H9 (cell line): ENCODE measurements at regions not wholly inside any gene's neighbourhood (a gene's known extent, or its start where the extent isn't known, plus 50 kb on each side); places are given as distances from the start of the nearest gene placed in this dataset.

Experiments
- DNase-seq: peaks from one replicate; pipeline ENCODE4 v3.0.0-alpha.2; 2017
- H2AFZ ChIP-seq: one replicate; pipeline ENCODE4 v1.6.1; 2013; ENCODE audit warnings: mild to moderate bottlenecking, low read length, control low read depth, moderate library complexity
- H2AK5ac ChIP-seq: 2 replicates; pipeline ENCODE4 v1.6.1; 2013; ENCODE audit warnings: low read length, control low read depth, mixed read lengths; ENCODE audit not compliant: insufficient read length
- H2BK120ac ChIP-seq: one replicate; pipeline ENCODE4 v1.6.1; 2013; ENCODE audit warnings: low read depth, mild to moderate bottlenecking, low read length, control low read depth, inconsistent platforms; ENCODE audit not compliant: poor library complexity, severe bottlenecking
- H2BK12ac ChIP-seq: 2 replicates; pipeline ENCODE4 v1.6.1; 2013; ENCODE audit warnings: low read length, control low read depth, mixed read lengths, low read depth; ENCODE audit not compliant: insufficient read length
- H2BK15ac ChIP-seq: 2 replicates; pipeline ENCODE4 v1.6.1; 2013; ENCODE audit warnings: low read depth, low read length, control low read depth
- H2BK20ac ChIP-seq: one replicate; pipeline ENCODE4 v1.6.1; 2013; ENCODE audit warnings: low read depth, mild to moderate bottlenecking, low read length, control low read depth, inconsistent platforms; ENCODE audit not compliant: poor library complexity, severe bottlenecking
- H2BK5ac ChIP-seq: 2 replicates; pipeline ENCODE4 v1.6.1; 2013; ENCODE audit warnings: low read length, control low read depth, mixed read lengths; ENCODE audit not compliant: insufficient read length
- H3K14ac ChIP-seq: 2 replicates; pipeline ENCODE4 v1.6.1; 2013; ENCODE audit warnings: low read length, control low read depth; ENCODE audit not compliant: insufficient read depth
- H3K18ac ChIP-seq: 2 replicates; pipeline ENCODE4 v1.6.1; 2013; ENCODE audit warnings: low read depth, mild to moderate bottlenecking, mixed read lengths, low read length, control low read depth; ENCODE audit not compliant: insufficient read length
- H3K23ac ChIP-seq: 2 replicates; pipeline ENCODE4 v1.6.1; 2013; ENCODE audit warnings: low read length, control low read depth, mixed read lengths, low read depth; ENCODE audit not compliant: insufficient read length
- H3K23me2 ChIP-seq: 2 replicates; pipeline ENCODE4 v1.6.1; 2013; ENCODE audit warnings: low read depth, mild to moderate bottlenecking, mixed read lengths, low read length, control low read depth; ENCODE audit not compliant: insufficient read length, poor library complexity, severe bottlenecking
- H3K27ac ChIP-seq: 2 replicates; pipeline ENCODE4 v1.5.1; 2013; ENCODE audit warnings: low read length, control low read depth, mixed read lengths, low read depth; ENCODE audit not compliant: insufficient read length
- H3K27me3 ChIP-seq: 2 replicates; pipeline ENCODE4 v1.6.1; 2013; ENCODE audit warnings: low read length, control low read depth, inconsistent platforms; ENCODE audit not compliant: insufficient read depth
- H3K4ac ChIP-seq: 2 replicates; pipeline ENCODE4 v1.6.1; 2013; ENCODE audit warnings: low read depth, mild to moderate bottlenecking, control low read depth, inconsistent platforms, low read length, moderate library complexity
- H3K4me1 ChIP-seq: 2 replicates; pipeline ENCODE4 v1.6.1; 2013; ENCODE audit warnings: low read length, control low read depth, inconsistent platforms; ENCODE audit not compliant: insufficient read depth
- H3K4me2 ChIP-seq: 2 replicates; pipeline ENCODE4 v1.6.1; 2013; ENCODE audit warnings: low read length, control low read depth, mixed read lengths; ENCODE audit not compliant: insufficient read length, insufficient read depth
- H3K56ac ChIP-seq: 2 replicates; pipeline ENCODE4 v1.6.1; 2013; ENCODE audit warnings: low read depth, mild to moderate bottlenecking, mixed read lengths, low read length, control low read depth; ENCODE audit not compliant: insufficient read length
- H3K79me1 ChIP-seq: 2 replicates; pipeline ENCODE4 v1.6.1; 2013; ENCODE audit warnings: low read depth, mild to moderate bottlenecking, moderate library complexity, low read length, control low read depth, inconsistent platforms; ENCODE audit not compliant: insufficient read depth, poor library complexity, severe bottlenecking
- H3K79me2 ChIP-seq: 2 replicates; pipeline ENCODE4 v1.6.1; 2013; ENCODE audit warnings: low read length, control low read depth, inconsistent platforms; ENCODE audit not compliant: insufficient read depth
- H3K9ac ChIP-seq: 2 replicates; pipeline ENCODE4 v1.6.1; 2013; ENCODE audit warnings: low read length, control low read depth, mixed read lengths; ENCODE audit not compliant: insufficient read length; ENCODE audit errors: extremely low read depth
- H3K9me3 ChIP-seq: one replicate; pipeline ENCODE4 v1.6.1; 2013; ENCODE audit warnings: low read depth, low read length, inconsistent platforms; ENCODE audit not compliant: control insufficient read depth
- H3T11ph ChIP-seq: one replicate; pipeline ENCODE4 v1.6.1; 2013; ENCODE audit warnings: mild to moderate bottlenecking, low read length, control low read depth, inconsistent platforms
- H4K20me1 ChIP-seq: one replicate; pipeline ENCODE4 v1.6.1; 2013; ENCODE audit not compliant: control insufficient read depth, insufficient read length, insufficient read depth
- H4K5ac ChIP-seq: 2 replicates; pipeline ENCODE4 v1.6.1; 2013; ENCODE audit warnings: low read depth, mild to moderate bottlenecking, mixed read lengths, low read length, control low read depth; ENCODE audit not compliant: insufficient read length
- H4K8ac ChIP-seq: replicated peaks from 2 replicates; pipeline ENCODE4 v1.6.1; 2013; ENCODE audit warnings: low read length, control low read depth, mixed read lengths, low read depth; ENCODE audit not compliant: insufficient read length
- H4K91ac ChIP-seq: 2 replicates; pipeline ENCODE4 v1.6.1; 2013; ENCODE audit warnings: low read depth, mild to moderate bottlenecking, moderate library complexity, mixed read lengths, low read length, control low read depth; ENCODE audit not compliant: insufficient read length
- H3K27ac Mint-ChIP-seq, 3 experiments: 2 replicates in 2 of 3; 3 replicates in 1 of 3; pipeline ENCODE4 v1.8.0; 2020 to 2021; ENCODE audit warnings: mixed read lengths in 3 of 3, mild to moderate bottlenecking in 1 of 3, moderate library complexity in 1 of 3
- H3K27me3 Mint-ChIP-seq: 2 replicates; pipeline ENCODE4 v1.8.0; 2021; ENCODE audit warnings: low read depth, mild to moderate bottlenecking, moderate library complexity, mixed read lengths
- H3K36me3 Mint-ChIP-seq, 3 experiments: 2 replicates in 2 of 3; 3 replicates in 1 of 3; pipeline ENCODE4 v1.8.0; 2020 to 2021; ENCODE audit warnings: low read depth in 3 of 3, mixed read lengths in 3 of 3; ENCODE audit not compliant: insufficient read depth in 1 of 3
- H3K4me1 Mint-ChIP-seq, 2 experiments: 2 replicates each; pipeline ENCODE4 v1.8.0; 2020; ENCODE audit warnings: mixed read lengths in 2 of 2
- H3K4me3 Mint-ChIP-seq, 2 experiments: 2 replicates in 1 of 2; 3 replicates in 1 of 2; pipeline ENCODE4 v1.8.0; 2020 to 2021; ENCODE audit warnings: mild to moderate bottlenecking in 2 of 2, mixed read lengths in 2 of 2, moderate library complexity in 1 of 2
- H3K9me3 Mint-ChIP-seq, 2 experiments: 2 replicates in 1 of 2; 3 replicates in 1 of 2; pipeline ENCODE4 v1.8.0; 2020; ENCODE audit warnings: mild to moderate bottlenecking in 2 of 2, mixed read lengths in 2 of 2, moderate library complexity in 1 of 2
- CTCF ChIP-seq: fragments of 200-600 bp; sonication (generic); conservative IDR thresholded peaks from 3 replicates; pipeline ENCODE4 v1.8.0; 2021; ENCODE audit warnings: antibody characterized with exemption, mild to moderate bottlenecking
- WGBS: extraction: QIAGEN DNeasy Blood & Tissue Kit; methylation state at CpG from one replicate; pipeline ENCODE4 v1.1.7; 2013; ENCODE audit warnings: missing lambda C conversion rate, low lambda C conversion rate, mixed read lengths; ENCODE audit not compliant: insufficient read length; ENCODE audit errors: extremely low coverage; 5-methylcytosine and 5-hydroxymethylcytosine counted together

DNA sequence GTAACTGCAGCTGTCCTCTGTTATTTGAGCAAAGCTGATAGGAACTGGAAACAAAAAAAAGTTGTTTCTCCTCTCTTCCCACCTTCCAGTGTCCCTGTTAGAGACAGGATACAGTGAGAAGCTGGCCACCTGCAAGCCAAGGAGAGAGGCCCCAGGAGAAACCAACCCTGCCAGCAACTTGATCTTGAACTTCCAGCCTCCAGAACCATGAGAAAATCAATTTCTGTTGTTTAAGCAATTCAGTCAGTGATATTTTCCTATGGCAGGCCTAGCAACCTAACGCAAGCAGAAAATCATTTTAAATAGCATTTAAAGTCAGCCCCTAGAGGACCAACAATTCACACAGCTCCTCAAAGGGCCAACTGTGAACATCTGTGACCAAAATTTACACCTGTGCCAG, 291.3 kb downstream of the OXSM start:
- Histone ChIP-seq H3K27ac (no peak overlapping the region), H4K20me1 (no peaks in the 10 kb centered on the region), H3K79me1 (no peaks in the 10 kb centered on the region), H2BK15ac (no peak overlapping the region), H2BK12ac (no peak overlapping the region), H2AK5ac (no peak overlapping the region), H3K4me1 (no peaks in the 10 kb centered on the region), H2BK20ac (no peak overlapping the region), H3K4me2 (no peak overlapping the region), H4K8ac (no peak overlapping the region), H3K4ac (no peak overlapping the region), H3T11ph (no peak overlapping the region), H4K5ac (no peak overlapping the region), H3K9me3 (no peaks in the 10 kb centered on the region), H3K56ac (no peak overlapping the region), H3K14ac (no peak overlapping the region), H2BK5ac (no peak overlapping the region), H3K23ac (no peak overlapping the region), H4K91ac (no peak overlapping the region), H3K18ac (no peak overlapping the region), H3K23me2 (no peaks in the 10 kb centered on the region), H2BK120ac (no peak overlapping the region), H3K9ac (no peak overlapping the region), H3K79me2 (no peaks in the 10 kb centered on the region), H2AFZ (no peak overlapping the region), H3K27me3 (no peaks in the 10 kb centered on the region)
- Mint-ChIP-seq H3K27ac (no peak overlapping the region), H3K4me1 (no peaks in the 10 kb centered on the region), H3K4me3 (no peak overlapping the region), H3K36me3 (no peaks in the 10 kb centered on the region), H3K27me3 (no peaks in the 10 kb centered on the region; the same call in 1 of the 2 replicates), H3K9me3 (peaks cover 1 to 9% of the 10 kb centered on the region in 2 experiments; a peak in 3 of 5 replicates)
- no peak for TF ChIP-seq CTCF
- DNase-seq: no peak
- WGBS: no CpG with 5 or more reads among the region's 1 CpG
